ENCODE measurements at regions not wholly inside any gene's neighbourhood (a gene's known extent, or its start where the extent isn't known, plus 50 kb on each side); places are given as distances from the start of the nearest gene placed in this dataset.
"Not testable (repeated sequence)": the region's sequence is repeated elsewhere in the genome, so short reads cannot be mapped to it uniquely, and the experiment has no call there.

DNA sequence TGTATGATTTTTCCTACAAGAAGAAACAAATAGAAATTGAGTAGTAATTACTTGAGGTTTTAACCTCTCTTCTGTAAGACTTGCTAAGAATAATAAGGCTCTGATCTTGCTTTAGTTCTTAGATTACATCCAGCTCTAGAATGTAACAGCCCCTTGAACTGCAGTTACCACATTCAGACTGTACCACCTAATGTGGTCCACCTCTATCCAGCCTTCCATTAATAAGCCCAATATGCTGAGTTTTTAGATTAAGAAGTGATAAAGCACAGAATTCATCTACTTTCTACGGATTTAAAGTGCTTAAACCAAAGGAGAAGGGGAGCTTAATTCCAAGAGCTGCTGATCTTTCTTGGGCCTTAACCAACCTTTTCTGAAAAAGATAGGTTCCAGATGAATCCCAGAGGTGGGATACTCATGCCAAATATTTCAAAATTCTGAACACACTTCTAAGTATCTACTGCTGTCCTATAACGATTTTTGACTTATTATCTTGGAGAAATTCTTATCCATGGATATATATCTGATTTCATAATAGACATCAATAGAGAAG lies 131.5 kb downstream of the ZNF608 start:
- no peak for DNase-seq

DNA sequence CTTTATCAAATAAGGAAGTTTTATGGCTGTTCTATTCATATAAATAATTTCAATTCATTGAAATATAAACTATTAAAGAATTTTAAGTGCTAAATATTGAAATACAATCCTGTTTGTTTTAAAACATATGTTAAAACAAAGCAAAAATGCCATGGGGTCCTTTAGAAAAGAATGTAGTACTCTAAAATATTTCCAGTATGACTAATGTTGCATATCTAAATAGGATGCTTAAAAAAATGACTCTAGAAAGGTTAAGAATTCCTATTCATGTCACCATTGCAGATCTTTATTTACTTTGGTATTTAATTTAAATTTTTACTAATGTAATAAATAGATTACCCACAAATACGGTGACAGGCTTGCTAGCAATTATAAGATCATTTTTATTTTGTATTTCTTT lies 132.3 kb downstream of the ZNF608 start:
- DNase-seq: no peak

DNA sequence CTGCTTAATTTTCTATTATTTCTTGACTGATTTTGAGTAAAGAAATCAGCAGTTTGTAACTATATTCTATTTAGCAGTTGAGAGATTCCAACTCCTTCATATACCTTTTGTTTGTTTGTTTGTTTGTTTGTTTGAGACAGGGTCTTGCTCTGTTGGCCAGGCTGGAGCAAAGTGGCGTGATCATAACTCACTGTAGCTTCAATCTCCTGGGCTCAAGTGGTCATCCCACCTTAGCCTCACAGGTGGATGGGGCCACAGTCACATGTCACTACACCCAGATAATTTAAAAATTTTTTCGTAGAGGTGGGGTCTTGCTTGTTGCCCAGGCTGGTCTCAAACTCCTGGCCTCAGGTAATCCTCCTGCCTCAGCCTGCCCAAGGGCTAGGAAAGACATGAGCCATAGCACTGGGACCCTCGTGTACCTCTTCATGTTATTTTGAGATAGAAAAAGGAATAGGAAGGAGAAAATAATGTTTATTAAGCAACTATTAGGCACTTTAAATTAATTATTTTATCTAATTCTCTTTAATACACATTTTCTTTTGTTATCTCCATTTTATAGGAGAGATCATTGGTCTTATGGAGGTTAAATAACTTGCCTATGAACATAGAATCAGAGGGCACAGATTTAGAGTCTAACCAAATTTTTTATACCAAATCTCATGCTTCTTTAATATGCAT lies 133.0 kb downstream of the ZNF608 start:
- DNase-seq: no peak

DNA sequence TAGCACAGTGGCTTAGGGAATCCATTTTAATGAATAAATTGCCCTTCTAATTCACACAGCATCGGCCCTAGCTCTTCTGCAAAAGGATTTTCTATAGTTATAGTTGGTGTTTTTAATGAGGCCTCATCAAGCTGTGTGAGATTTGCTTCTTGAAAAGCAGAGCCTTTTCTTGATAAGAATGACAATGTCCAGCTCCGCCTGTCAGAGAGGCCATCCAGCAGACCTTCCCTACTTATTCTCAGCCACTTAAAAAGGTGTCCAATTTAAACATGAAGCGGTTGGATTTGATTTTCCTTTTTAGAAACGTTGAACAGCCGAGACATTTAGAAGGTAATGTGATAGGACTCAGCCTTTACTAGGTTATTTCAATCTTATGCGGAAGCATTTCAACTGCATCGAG lies 134.4 kb downstream of the ZNF608 start:
- no peak for DNase-seq

DNA sequence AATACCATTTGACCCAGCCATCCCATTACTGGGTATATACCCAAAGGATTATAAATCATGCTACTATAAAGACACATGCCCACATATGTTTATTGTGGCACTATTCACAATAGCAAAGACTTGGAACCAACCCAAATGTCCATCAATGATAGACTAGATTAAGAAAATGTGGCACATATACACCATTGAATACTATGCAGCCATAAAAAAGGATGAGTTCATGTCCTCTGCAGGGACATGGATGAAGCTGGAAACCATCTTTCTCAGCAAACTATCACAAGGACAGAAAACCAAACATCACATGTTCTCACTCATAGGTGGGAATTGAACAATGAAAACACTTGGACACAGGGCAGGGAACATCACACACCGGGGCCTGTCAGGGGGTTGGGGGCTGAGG lies 135.2 kb downstream of the ZNF608 start:
- not testable (repeated sequence) for DNase-seq

DNA sequence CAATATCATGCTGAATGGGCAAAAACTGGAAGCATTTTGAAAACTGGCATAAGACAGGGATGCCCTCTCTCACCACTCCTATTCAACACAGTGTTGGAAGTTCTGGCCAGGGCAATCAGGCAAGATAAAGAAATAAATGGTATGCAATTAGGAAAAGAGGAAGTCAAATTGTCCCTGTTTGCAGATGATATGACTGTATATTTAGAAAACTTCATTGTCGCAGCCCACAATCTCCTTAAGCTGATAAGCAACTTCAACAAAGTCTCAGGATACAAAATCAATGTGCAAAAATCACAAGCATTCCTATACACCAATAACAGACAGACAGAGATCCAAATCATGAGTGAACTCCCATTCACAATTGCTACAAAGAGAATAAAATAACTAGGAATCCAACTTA lies 136.8 kb downstream of the ZNF608 start:
- not testable (repeated sequence) for DNase-seq

DNA sequence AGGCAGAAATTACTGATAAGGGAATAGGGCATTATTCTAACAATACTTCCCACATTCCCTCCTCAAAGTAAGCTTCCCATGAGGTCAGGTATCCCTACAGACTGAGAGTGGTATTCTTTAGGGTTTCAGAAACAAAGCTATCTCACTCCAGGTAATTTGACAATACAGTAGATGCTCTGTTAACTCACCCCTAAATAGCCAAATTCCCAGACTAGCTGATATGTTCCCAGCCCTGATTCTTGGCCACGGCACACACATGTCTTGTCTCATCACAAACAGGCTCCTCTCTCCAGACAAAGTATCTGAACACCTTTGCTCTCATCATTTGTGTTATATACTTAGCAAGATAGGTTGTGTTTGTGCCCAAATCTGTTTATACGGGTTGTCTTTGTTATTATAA lies 139.9 kb downstream of the ZNF608 start:
- DNase-seq: no peak

DNA sequence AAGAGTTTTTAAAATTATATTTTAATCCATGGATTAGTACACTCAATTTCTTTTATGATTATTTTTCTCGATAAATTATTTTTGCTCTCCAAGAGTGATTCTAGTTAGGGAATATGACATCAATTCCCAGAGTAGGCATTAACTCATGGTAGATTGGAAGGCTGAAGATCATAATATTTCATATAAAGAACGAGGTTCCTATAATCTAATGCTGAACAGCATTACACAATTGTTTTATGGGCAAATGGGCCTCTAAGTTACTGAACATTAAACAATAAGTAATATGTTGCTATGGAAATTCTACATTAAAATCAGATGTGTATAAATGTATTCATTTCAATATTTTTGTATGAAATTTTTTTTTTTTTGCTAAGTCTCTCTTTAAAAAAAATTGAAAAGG lies 140.3 kb downstream of the ZNF608 start:
- no peak for DNase-seq

DNA sequence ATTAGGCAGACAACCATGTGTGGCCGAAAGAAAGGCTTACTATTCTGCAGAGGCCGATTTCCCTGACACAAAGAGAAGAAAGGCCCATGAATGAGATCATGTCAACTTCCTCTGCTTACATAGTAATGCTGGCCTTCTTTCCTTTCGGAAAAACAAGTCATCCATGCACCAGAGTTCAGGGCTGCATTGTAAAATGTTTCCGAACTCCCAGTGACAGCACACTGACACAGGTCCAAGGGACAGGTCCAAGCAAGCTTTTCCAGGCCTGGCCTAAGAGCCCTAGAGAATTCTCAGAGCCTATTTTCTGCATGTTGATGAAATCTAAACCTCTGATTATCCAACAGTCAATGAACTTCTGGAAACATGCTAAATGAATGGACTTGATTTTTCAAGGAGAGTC lies 140.9 kb downstream of the ZNF608 start:
- DNase-seq: no peak

DNA sequence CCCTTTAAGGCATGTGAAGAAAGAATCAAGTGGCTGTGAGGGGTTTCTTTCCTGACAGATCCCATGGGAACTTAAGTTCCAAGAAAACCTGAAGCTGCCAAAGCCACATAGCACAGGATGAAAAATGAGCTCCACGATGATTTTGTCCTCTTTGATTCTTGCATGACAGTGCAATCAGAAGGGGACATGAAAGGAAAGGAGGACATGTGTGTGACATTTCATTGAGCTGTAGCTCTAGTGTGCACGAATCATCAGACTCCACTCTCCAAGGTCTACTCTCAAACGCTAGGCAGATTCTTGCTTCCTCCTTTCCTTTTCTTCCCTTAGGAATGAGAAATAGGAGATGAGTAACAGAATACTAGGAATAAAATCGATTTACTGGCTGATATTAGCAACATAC lies 142.0 kb downstream of the ZNF608 start:
- no peak for DNase-seq

DNA sequence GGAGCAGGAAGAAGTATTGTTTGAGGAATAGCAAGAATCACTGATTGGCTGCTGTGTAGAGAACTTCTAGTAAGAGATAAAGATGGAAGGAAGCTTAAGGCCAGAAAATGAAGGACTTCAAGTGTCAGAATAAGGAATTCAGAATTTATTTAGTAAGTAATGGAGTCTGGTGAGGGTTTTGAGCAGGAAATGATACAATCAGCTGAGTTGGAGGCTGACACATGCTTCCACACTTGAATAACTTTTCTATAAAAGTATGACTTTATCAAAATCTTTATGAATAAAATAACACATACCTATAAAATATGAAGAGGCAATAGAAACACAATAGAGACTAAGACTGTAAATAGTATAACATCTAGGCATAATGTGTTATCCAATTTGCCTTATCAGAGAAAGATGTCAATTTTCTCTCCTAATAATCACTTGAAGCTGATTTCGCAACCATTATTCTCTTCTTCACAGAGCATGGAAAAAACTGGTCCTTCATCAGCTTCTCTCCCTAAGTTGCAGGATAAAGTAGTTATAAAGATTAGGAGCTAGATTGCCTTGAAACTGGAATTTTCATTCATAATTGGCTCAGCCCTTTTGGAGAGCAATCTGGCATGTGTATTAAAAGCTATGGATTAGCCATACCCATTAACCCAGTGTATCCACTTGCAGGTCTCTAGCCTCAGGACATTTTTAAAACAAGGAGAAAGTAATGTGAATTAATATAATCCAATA lies 143.4 kb downstream of the ZNF608 start:
- DNase-seq: no peak

DNA sequence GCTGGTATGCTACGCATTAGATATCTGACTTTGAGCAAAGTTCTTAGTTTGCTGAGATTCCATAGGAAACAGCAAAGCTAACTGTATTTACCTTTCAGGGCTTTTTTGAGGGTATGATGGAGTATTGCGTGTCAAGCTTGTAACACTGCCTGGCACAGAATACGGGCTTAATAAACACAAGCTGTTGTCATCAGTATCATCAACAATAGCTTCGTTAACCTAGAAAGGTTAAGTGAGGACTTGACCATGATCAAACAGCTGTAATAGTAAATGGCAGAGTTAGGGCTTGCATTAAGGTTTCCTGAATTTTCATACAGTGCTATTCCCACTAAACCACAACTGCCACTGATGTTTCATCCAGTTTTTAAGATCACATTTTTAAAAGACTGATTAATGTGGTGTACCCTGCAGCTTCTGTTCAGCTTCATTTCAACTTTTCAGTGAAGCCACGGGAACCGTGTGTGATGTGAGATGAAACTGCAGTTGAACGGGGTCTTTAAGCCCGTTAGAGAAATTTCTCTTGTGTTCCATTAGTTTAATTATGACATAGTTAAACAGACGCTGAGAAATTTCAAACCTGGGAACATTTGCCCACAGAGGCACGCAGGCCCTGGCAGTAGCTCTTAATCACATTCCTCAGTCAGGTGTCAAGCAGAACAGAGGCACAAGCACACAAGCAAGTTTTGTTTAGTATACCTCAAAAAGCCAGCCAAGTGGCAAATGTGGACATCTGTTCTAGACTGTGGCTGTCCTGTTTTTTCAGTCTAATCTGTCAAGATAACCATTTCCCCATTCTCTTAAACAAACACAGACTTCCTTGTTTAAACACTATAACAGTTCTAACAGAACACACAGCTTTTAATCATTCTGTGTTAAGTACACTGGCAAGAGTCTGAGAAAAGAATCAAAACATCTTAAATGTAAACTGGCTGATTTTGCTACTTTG lies 147.1 kb downstream of the ZNF608 start:
- DNase-seq: no peak

DNA sequence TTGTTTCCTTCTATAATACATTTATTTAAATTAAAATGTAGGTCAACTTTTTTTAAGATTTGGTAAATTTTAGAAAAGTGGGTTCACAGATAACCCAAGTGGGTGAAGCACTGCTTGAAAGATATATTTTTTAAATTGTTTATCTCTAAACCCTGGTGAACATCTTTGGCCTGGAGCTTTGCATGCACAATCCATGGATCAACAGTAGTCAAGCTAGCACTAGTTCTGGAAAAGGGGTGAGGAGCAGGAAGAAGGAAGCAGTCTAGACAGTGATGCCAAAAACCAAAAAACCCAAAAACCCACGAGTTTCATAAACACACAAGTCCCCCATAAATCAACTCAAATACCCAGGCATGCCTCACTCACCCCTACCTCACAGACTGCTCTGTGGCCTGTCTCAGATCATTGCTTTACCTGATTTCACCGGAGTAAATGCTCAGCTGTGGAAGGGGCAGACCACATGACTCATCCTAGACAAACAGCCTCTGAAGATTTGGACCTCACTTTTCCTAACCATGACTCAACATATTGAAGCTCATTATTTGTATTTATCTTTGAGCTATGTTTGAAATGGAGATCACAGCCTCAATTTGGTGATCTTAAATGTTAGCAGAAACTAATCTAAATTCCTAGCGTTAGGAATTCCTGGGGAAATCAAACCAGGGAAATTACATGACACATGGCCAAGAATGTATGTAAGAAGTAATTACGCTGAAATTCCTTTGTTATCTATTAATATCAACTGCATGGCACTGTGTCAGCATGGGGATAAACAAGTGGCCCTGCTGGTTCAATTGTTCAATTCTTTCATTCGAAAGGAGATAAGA lies 149.6 kb downstream of the ZNF608 start:
- DNase-seq: no peak

DNA sequence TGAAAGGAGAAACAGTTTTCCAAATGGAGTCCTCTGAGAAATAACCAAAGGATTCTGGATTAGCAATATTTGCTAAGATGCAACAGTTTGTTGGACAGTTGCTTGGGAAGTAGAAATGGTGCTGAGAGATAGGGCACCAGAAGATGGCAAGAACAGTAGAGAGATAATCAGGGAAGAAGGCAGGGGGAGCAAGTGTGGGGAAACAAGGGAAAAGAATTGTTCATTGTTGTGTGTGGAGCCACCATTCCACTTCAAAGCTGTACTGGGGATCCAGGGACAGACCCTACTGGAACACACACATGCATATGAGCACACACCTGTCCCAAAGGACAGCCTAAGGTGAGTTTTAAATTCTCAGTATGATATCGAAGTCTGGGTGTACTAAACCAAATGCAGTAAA lies 152.5 kb downstream of the ZNF608 start:
- DNase-seq: no peak

DNA sequence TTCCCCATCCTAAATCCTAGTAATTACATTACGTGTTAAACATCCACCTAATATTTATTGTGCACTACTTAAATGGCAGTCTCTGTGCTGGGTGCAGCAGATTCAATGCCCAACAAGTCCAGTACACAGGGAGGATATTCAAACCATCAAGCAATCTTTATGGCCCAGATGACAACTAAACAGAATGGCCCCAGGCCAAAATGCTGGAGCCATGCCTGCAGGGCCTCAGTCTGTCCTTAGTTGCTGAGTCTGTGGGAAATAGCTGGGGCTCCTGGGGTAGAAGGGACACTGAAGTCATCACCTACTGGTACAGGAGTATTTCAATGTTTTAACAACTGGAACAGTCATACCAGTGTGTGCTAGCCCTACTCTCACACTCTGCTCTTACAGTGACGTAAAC lies 153.5 kb downstream of the ZNF608 start:
- no peak for DNase-seq

DNA sequence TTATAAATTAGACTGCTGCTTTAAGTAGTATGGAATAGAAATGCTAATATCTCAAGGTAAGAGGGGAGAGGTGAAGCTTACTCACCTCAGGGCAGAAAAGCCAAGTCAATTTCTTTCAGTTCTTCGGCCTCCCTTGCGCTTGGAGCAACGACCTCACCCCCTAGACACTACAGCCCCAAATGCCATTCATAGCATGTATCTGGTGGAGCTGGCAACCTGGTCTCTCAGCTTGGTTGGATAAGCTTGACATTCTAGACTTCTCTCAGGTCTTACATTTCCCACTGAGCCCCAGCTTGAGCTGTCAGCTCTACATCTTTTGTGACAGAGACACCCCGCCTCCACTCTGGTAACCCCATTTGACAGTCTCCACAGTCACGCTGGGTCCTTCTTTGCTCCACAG lies 154.9 kb downstream of the ZNF608 start:
- no peak for DNase-seq

DNA sequence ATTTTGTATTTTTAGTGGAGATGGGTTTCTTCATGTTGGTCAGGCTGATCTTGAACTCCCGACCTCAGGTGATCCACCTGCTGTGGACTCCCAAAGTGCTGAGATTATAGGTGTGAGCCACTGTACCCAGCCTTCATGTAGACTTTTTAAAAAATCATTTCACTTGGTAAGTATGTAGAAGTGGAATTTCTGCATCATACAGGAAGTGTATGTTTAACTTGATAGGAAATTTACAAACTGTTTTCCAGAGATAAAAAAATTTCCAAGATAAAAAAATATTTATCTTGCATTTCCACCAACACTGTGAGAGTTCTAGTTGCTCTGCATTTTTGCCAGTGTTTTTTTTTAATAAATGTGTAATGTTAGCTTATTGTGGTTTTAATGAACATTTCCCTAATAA lies 155.8 kb downstream of the ZNF608 start:
- DNase-seq: no peak

DNA sequence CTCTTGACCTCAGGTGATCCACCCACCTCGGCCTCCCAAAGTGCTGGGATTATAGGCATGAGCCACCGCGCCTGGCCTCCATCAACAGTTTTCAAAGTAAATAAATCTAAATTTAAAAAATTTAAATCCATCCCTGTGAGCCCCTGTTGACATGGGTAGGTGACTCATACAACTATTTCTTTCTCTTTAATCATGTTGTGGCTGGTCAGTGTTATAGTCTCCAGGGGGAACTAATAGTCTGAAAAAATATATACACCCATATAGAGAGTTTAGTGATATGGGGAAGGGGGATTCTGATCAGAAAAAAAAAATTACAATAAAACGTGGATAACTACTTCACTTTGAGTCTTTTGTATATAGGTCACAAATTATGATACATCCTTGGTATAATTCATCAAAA lies 159.2 kb downstream of the ZNF608 start:
- DNase-seq: no peak

DNA sequence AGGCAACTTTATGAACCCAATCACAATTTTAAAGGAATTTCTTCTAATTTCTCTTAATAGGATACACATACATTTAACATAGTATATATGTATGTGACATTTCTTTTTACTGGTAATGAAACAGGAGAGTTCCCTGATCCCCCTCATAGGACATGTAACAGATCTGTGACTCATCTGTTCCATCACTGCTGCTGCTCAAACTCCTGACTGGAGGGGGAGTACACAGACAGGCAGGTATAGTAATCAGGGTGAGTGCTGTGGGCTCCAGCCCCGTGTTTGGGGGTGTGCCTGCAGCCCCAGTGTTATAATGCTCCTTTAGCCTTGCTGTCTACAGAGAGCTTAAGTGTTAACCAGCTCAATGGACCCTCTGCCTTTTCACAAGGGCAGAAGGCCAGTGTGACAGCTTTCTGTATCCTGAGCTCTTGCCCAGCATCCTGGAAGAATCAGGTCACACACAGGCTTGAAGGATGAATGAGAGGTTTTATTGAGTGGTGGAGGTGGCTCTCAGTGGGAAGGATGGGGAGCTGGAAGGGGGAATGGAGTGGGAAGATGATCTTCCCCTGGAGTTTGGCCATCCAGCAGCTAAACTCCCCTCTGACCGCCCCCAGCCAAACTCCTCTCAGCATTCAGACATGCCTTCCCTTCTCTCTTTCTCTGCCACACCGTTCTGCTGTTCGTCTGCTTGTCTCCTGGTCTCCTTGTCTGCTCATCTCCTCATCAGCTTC lies 161.3 kb downstream of the ZNF608 start:
- no peak for DNase-seq

DNA sequence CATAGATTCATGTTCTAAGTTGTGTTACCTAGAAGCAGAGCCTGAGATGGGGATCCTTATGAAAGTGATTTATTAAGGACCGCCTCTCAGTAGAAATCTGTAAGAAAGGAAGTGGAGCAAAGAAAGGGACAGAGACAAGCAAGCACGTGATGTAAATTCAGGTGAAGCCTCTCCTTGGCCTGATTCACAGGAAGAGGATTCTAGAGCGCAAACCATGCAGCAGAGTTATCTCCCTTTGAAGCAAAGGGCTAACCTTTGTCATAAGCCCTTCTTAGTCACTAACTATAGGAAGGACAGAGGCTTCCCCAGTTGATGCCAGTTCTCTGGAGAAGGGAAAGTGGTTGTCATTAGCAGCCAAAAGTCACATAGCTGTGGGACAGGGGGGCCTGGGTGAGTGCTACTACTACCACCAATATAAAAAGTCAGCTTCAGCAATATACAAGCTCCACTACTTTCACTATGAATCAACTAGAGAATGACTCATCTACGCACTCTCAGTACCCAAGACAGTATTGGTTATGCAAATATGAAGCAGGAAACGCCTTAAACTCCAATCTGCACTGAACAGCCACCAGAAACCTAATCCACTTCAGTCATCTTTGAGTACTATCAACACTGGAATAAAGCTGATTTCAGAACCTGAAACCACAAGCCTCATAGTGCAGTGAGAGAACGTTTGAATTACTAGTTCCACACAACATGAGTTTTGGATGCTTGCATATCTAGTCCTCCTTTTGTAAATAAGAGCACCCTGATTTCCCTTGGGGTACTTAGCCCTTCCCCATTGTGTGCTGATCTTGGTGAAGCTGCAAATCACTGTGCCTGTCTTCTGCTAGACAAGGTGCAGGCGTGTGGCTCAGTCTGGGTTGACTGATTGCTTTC lies 162.7 kb downstream of the ZNF608 start:
- peak; percentile 32 for DNase-seq

DNA sequence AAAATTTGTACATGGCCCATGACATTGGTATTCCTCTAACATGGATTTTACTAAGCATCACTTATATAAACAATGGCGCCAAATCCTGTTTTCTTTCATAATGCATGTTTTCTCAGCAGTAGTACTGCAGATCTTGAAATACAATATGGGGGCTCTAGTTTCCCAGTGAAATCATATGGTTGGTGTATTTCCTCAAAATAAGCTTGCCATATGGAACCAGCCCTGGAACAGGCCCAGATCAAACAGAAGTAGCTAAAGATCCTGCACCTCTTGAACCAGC lies 163.9 kb downstream of the ZNF608 start:
- no peak for DNase-seq

All from stimulated activated CD8-positive, alpha-beta memory T cell treated with anti-CD3 and anti-CD28 coated beads, Interleukin-4, amount 100 ng/mL, for 48 hours (primary cell).